HepG2 (cell line): ENCODE measurements at regions not wholly inside any gene's neighbourhood (a gene's known extent, or its start where the extent isn't known, plus 50 kb on each side); places are given as distances from the start of the nearest gene placed in this dataset.

Source experiments
- BHLHE40 ChIP-seq: IDR thresholded peaks from 2 replicates; pipeline ENCODE4 v1.6.1; 2011; ENCODE audit warnings: low read length, improper control_type of control experiment
- EZH2 ChIP-seq: conservative IDR thresholded peaks from 2 replicates; pipeline ENCODE4 v1.6.1; 2012; ENCODE audit warnings: mild to moderate bottlenecking, low read depth, low read length, moderate library complexity
- GPN1 ChIP-seq: sonication (generic); formaldehyde crosslinking; IDR thresholded peaks from 2 replicates; pipeline ENCODE4 v1.5.1; 2020; ENCODE audit warnings: missing genetic modification reagents, borderline replicate concordance
- JUN ChIP-seq: sonication (generic); formaldehyde crosslinking; IDR thresholded peaks from 2 replicates; pipeline ENCODE4 v1.4.0; 2020; ENCODE audit warnings: mild to moderate bottlenecking, missing genetic modification reagents
- POLR2A ChIP-seq, 2 experiments: IDR thresholded peaks; 2 replicates each; pipeline ENCODE4 v1.6.1; 2011; ENCODE audit warnings: low read depth in 2 of 2, low read length in 2 of 2, mild to moderate bottlenecking in 1 of 2, moderate library complexity in 1 of 2; ENCODE audit not compliant: insufficient read depth in 1 of 2
- ZMYM3 ChIP-seq: sonication (generic); formaldehyde crosslinking; IDR thresholded peaks from 2 replicates; pipeline ENCODE4 v1.5.1; 2020; ENCODE audit warnings: mild to moderate bottlenecking, missing genetic modification reagents
- ZNF557 ChIP-seq: sonication (generic); formaldehyde crosslinking; IDR thresholded peaks from 2 replicates; pipeline ENCODE4 v1.4.0; 2020; ENCODE audit warnings: missing genetic modification reagents
- TF ChIP-seq, protein P1 (sequence below): sonication (generic); formaldehyde crosslinking; IDR thresholded peaks from 2 replicates; pipeline ENCODE4 v1.5.0; 2020; ENCODE audit warnings: mild to moderate bottlenecking, missing genetic modification reagents, moderate library complexity
- TF ChIP-seq, protein P2 (sequence below): sonication (generic); formaldehyde crosslinking; IDR thresholded peaks from 2 replicates; pipeline ENCODE4 v1.5.1; 2020; ENCODE audit warnings: mild to moderate bottlenecking, moderate library complexity, missing genetic modification reagents
- TF ChIP-seq, protein P3 (sequence below): sonication (generic); formaldehyde crosslinking; conservative IDR thresholded peaks from 2 replicates; pipeline ENCODE4 v1.4.0; 2020; ENCODE audit warnings: missing genetic modification reagents
- TF ChIP-seq, protein P4 (sequence below): sonication (generic); formaldehyde crosslinking; IDR thresholded peaks from 2 replicates; pipeline ENCODE4 v1.4.0; 2020; ENCODE audit warnings: low read depth, mild to moderate bottlenecking, missing genetic modification reagents

DNA sequence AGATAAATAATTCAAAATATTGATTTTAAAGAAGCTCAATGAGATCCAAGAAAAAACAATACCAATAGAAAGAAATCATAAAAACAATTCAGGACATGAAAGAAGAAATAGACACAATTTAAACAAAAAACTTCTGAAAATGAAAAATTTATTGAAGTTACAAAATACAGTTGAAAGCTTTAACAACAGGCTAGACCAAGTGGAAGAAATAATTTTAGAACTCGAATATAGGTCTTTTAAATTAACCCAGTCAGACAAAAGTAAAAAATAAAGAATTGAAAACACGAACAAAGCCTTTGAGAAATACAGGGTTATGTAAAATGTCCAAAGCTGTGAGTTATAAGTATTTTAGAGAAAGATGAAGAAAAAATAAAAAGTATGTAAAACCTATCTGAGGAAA is 152.4 kb upstream of the SMIM30 start:
- TF ChIP-seq EZH2 (no peak), JUN (no peak), ZMYM3 (CRISPR knock-in tag) (no peak), BHLHE40 (no peak), POLR2A (IDR thresholded peaks at IDR 0.05; ENCODE audit: insufficient read depth in 1 of 2, low read depth in 2 of 2, low read length in 2 of 2) (no peak), GPN1 (CRISPR knock-in tag) (no peak), ZNF557 (CRISPR knock-in tag) (no peak)
- TF ChIP-seq, protein P1, sequence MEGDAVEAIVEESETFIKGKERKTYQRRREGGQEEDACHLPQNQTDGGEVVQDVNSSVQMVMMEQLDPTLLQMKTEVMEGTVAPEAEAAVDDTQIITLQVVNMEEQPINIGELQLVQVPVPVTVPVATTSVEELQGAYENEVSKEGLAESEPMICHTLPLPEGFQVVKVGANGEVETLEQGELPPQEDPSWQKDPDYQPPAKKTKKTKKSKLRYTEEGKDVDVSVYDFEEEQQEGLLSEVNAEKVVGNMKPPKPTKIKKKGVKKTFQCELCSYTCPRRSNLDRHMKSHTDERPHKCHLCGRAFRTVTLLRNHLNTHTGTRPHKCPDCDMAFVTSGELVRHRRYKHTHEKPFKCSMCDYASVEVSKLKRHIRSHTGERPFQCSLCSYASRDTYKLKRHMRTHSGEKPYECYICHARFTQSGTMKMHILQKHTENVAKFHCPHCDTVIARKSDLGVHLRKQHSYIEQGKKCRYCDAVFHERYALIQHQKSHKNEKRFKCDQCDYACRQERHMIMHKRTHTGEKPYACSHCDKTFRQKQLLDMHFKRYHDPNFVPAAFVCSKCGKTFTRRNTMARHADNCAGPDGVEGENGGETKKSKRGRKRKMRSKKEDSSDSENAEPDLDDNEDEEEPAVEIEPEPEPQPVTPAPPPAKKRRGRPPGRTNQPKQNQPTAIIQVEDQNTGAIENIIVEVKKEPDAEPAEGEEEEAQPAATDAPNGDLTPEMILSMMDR (CRISPR knock-in tag) = no peak
- TF ChIP-seq, protein P2, sequence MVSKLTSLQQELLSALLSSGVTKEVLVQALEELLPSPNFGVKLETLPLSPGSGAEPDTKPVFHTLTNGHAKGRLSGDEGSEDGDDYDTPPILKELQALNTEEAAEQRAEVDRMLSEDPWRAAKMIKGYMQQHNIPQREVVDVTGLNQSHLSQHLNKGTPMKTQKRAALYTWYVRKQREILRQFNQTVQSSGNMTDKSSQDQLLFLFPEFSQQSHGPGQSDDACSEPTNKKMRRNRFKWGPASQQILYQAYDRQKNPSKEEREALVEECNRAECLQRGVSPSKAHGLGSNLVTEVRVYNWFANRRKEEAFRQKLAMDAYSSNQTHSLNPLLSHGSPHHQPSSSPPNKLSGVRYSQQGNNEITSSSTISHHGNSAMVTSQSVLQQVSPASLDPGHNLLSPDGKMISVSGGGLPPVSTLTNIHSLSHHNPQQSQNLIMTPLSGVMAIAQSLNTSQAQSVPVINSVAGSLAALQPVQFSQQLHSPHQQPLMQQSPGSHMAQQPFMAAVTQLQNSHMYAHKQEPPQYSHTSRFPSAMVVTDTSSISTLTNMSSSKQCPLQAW (CRISPR knock-in tag) = no peak
- TF ChIP-seq, protein P3, sequence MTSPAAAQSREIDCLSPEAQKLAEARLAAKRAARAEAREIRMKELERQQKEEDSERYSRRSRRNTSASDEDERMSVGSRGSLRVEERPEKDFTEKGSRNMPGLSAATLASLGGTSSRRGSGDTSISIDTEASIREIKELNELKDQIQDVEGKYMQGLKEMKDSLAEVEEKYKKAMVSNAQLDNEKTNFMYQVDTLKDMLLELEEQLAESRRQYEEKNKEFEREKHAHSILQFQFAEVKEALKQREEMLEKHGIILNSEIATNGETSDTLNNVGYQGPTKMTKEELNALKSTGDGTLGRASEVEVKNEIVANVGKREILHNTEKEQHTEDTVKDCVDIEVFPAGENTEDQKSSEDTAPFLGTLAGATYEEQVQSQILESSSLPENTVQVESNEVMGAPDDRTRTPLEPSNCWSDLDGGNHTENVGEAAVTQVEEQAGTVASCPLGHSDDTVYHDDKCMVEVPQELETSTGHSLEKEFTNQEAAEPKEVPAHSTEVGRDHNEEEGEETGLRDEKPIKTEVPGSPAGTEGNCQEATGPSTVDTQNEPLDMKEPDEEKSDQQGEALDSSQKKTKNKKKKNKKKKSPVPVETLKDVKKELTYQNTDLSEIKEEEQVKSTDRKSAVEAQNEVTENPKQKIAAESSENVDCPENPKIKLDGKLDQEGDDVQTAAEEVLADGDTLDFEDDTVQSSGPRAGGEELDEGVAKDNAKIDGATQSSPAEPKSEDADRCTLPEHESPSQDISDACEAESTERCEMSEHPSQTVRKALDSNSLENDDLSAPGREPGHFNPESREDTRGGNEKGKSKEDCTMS (CRISPR knock-in tag) = no peak
- TF ChIP-seq, protein P4, sequence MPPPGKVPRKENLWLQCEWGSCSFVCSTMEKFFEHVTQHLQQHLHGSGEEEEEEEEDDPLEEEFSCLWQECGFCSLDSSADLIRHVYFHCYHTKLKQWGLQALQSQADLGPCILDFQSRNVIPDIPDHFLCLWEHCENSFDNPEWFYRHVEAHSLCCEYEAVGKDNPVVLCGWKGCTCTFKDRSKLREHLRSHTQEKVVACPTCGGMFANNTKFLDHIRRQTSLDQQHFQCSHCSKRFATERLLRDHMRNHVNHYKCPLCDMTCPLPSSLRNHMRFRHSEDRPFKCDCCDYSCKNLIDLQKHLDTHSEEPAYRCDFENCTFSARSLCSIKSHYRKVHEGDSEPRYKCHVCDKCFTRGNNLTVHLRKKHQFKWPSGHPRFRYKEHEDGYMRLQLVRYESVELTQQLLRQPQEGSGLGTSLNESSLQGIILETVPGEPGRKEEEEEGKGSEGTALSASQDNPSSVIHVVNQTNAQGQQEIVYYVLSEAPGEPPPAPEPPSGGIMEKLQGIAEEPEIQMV (CRISPR knock-in tag) = no peak
